AG04449 (cell line): ENCODE measurements at regions not wholly inside any gene's neighbourhood (a gene's known extent, or its start where the extent isn't known, plus 50 kb on each side); places are given as distances from the start of the nearest gene placed in this dataset.

Experiments used
- CTCF ChIA-PET: fragments of 350-600 bp; formaldehyde crosslinking; extraction: SDS; loops from one replicate; lab custom pipeline; 2021; ENCODE audit warnings: antibody characterized with exemption; lab: Yijun Ruan, JAX
- POLR2A ChIA-PET: fragments of 400-600, 350-600 bp; formaldehyde crosslinking; extraction: SDS; loops from one replicate; lab custom pipeline; 2020; ENCODE audit warnings: antibody characterized with exemption, inconsistent platforms; lab: Yijun Ruan, JAX
- DNase-seq: peaks from one replicate; pipeline ENCODE4 v3.0.0-alpha.2; 2010; ENCODE audit warnings: low read depth, low spot score
- H3K4me3 ChIP-seq: 2 replicates; pipeline ENCODE4 v1.5.1; 2011; ENCODE audit warnings: low read depth, mild to moderate bottlenecking, control low read depth, low read length
- TF ChIP-seq, protein P1 (sequence below): IDR thresholded peaks from one replicate; pipeline ENCODE4 v1.5.1; 2011; ENCODE audit warnings: mild to moderate bottlenecking, moderate library complexity, low read length, control low read depth, inconsistent platforms; ENCODE audit not compliant: insufficient read depth; ENCODE audit errors: missing control alignments

DNA sequence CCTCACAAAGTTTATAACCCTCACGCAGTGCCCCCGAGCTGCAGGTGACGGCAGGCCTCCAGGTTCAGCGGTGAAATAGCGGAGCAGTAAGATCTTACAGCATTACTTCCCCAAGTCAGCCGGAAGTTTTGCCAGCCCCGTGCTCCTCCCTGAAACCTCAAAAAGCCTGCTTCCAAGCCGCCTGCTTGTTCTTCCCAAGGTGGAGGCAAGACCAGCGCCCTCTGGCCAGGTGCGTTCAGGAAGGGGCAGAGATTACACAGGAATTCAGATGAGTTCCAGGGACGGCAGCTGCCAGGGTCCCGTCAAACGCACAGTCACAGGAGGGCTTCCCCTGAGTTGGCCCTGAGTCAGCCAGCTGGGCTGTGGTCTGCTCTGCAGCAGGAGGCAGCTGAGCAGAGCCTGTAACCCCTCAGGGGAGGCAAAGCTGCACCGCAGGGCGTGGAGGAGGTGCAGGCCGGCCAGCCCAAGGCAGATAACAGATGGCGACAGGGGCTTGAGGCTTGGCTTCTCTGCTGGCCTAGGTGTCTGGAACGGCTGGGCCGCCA, 124.1 kb upstream of the RPS6KA2 start:
- POLR2A ChIA-PET = no interaction called here
- CTCF ChIA-PET = interaction anchor here (1.5 kb wide), 1 partner anchor 23 kb away, joined by 6 read pairs; no protein-coding TSS in a partner anchor
- no peak overlapping the region for H3K4me3 ChIP-seq
- TF ChIP-seq, protein P1, sequence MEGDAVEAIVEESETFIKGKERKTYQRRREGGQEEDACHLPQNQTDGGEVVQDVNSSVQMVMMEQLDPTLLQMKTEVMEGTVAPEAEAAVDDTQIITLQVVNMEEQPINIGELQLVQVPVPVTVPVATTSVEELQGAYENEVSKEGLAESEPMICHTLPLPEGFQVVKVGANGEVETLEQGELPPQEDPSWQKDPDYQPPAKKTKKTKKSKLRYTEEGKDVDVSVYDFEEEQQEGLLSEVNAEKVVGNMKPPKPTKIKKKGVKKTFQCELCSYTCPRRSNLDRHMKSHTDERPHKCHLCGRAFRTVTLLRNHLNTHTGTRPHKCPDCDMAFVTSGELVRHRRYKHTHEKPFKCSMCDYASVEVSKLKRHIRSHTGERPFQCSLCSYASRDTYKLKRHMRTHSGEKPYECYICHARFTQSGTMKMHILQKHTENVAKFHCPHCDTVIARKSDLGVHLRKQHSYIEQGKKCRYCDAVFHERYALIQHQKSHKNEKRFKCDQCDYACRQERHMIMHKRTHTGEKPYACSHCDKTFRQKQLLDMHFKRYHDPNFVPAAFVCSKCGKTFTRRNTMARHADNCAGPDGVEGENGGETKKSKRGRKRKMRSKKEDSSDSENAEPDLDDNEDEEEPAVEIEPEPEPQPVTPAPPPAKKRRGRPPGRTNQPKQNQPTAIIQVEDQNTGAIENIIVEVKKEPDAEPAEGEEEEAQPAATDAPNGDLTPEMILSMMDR = no peak
- no peak for DNase-seq

DNA sequence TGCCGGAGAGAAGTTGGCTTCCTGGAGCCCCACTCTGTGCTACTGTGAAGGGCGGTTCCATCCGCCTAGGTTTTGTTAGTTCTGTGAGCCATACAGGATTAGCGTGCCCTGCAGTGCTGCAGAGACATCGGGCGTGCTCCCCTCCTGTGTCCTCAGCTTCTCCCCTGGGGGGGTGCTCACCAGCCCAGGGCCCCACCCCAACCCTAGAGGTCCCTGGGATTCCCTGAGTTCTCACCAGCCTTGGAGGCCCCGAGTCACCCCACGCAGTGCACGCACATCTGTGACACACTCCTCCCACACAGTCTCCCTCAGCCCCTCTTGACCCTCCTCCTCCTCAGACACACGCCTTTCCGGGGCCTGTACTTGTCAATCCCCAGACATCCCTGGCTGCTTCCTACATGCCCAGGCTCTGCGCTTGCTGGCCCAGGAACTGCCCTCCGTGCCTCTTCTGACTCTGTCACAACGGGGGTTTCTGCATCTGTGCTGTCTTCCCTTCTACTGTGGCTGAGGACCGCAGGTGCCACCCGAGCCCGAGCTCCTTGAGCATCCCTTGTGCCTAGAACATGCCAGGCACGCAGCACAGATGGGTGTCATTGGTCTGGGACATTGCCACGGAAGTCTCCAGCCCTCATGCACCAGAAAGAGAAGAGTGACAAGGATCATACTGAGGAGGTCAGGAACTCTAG, 123.2 kb upstream of the RPS6KA2 start:
- TF ChIP-seq, protein P1 = no peak
- DNase-seq = no peak
- CTCF ChIA-PET = interaction anchor here (1.5 kb wide), 1 partner anchor 24 kb away, joined by 6 read pairs; no protein-coding TSS in a partner anchor
- POLR2A ChIA-PET = no interaction called here
- no peak overlapping the region for H3K4me3 ChIP-seq

DNA sequence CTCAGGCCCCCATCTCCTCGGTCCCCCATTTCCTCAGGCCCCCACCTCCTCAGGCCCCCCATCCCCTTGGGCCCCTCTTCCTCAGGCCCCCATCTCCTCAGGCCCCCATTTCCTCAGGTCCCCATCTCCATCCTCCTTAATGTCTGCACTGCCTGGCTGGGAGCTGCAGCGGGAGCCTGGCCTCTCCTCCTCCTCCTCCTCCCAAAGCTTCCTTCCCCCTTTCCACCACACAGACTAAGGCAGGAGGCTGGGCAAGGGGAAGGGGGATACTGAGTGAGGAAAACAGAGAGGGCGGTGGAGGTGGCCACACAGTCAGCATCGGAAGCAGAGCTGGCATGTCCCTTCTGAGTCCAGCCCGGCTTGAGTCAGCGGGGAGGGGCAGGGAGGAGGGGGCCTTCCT, 122.6 kb upstream of the RPS6KA2 start:
- POLR2A ChIA-PET = no interaction called here
- CTCF ChIA-PET = interaction anchor here (1.5 kb wide), 1 partner anchor 25 kb away, joined by 6 read pairs; no protein-coding TSS in a partner anchor
- H3K4me3 ChIP-seq = no peak overlapping the region
- DNase-seq = no peak
- TF ChIP-seq, protein P1 = no peak

DNA sequence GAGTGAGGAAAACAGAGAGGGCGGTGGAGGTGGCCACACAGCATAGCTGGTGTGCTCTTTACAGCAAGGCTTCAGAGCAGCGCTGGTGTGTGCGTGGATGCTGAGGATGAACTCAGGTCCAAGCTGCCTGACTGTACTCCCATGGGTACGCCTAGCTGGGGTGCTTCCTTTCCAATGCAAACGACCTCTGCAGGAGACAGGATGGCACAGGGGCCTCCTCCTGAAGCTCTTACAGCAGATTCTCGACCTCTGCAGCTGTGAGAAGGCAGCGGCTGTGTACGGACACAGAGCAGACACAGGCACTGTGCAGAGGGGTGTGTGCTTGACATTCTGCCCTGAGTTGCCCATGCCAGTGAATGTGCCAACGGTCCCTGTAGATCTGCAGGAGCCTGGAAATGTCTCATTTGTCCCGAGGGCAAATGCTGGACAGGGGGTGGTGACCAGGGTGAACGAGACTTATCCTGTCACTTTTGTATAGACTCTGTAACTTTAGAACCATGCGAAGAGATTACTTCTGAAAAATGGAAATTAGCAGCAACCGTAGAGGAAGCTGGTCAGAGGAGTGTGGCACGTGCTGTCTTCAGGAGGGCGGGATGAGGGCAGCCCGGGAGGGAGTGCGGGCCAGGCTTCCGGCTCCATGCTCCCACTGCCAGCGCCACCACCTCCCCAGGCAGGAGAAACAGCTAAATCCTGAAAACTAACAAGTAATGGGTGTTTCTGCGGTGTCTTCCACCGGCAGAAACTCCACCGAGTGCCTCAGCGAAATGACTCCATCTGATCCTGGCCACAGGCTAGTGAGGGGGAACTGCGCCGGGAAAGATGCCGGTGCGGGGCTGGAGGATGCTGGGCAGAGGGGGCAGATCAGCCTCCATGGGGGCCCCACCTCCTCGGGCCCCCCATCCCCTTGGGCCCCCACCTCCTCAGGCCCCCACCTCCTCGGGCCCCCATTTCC, 120.9 kb upstream of the RPS6KA2 start:
- ChIA-PET POLR2A (no interaction called here), CTCF (interaction anchor here (0.7 to 1.8 kb wide), 2 partner anchors 11 to 27 kb away, joined by 4 read pairs; no protein-coding TSS in a partner anchor)
- no peak for DNase-seq
- TF ChIP-seq, protein P1 = no peak
- H3K4me3 ChIP-seq = no peak overlapping the region

DNA sequence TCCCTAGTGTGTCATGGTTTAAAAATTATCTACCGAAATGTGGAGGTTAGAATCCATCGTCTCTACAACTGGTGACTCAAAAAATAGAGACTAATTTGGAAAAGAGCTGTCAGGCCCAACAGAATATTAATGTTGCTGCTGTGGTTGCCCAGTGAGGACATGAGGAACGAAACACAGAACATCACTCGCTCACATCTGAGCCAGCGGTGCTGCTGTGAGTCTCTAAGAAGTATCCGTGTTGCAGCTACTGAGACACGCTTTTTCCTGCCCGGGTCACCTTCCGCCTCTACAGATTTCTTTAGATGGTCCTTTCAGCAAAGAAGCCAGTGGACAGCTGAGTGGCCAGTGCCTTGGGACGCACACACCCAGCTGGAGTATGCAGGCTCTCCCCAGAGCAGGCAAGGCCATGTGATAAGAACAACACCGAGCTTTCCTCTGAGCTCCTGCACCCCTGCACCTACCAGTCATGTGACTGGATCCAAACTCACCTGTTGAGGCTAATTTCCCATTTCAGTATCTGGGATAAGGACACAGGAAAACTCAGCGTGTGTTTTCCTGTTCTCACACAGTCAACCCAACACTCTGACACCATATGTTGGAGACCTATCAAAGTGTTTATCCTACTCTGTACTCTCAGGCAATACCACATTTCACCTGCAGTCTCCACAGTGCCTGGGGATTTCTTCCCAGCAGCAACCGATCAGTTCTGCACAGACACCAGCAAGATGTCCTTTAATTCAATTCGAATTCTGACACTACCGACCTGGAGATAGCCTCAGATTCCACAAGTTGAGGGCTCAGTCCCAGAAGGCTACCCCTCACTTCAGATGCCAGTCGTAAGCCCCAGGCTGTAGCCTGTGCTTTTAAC, 119.0 kb upstream of the RPS6KA2 start:
- CTCF ChIA-PET = interaction anchor here (0.9 to 1.8 kb wide), 2 partner anchors 13 to 28 kb away, joined by 3 to 4 read pairs; no protein-coding TSS in a partner anchor
- TF ChIP-seq, protein P1 = no peak
- H3K4me3 ChIP-seq = no peak overlapping the region
- POLR2A ChIA-PET = no interaction called here
- no peak for DNase-seq
